ENCODE measurements at regions not wholly inside any gene's neighbourhood (a gene's known extent, or its start where the extent isn't known, plus 50 kb on each side); places are given as distances from the start of the nearest gene placed in this dataset.

- no peak overlapping the region for H2AFZ ChIP-seq
- H3K4me2 ChIP-seq = no peak overlapping the region
- H3K36me3 Mint-ChIP-seq (ENCODE audit: low read depth) = no peaks in the 10 kb centered on the region
- no peak for ATAC-seq
- no peaks in the 10 kb centered on the region for H3K36me3 ChIP-seq (ENCODE audit: insufficient read depth)
- no peak for DNase-seq (ENCODE audit: low spot score)
- no peaks in the 10 kb centered on the region for H4K20me1 ChIP-seq (replicated peaks; ENCODE audit: insufficient read depth)
- TF ChIP-seq ZNF331 (CRISPR knock-in tag; IDR thresholded peaks at IDR 0.05; ENCODE audit: low read depth) = no peak
- no peak for TF ChIP-seq CTCF (conservative IDR thresholded peaks at IDR 0.05; ENCODE audit: low read depth in 2 of 2)
- TF ChIP-seq JUNB (IDR thresholded peaks at IDR 0.05; ENCODE audit: unreplicated experiment) = no peak
- no peak for TF ChIP-seq POLR2AphosphoS5 (IDR thresholded peaks at IDR 0.05; ENCODE audit: low read depth)
- no peak for TF ChIP-seq EZH2 (IDR thresholded peaks at IDR 0.05; ENCODE audit: low read depth, unreplicated experiment)
- no peak for TF ChIP-seq CREB1 (CRISPR knock-in tag; IDR thresholded peaks at IDR 0.05; ENCODE audit: low read depth)
- no peak for TF ChIP-seq NANOG (IDR thresholded peaks at IDR 0.05; ENCODE audit: borderline replicate concordance)
- no peaks in the 10 kb centered on the region for H3K9me3 Mint-ChIP-seq
- no peaks in the 10 kb centered on the region for H3K79me2 ChIP-seq (replicated peaks; ENCODE audit: insufficient read depth)
- no peak overlapping the region for H3K27ac ChIP-seq (ENCODE audit: low read depth)
- no peaks in the 10 kb centered on the region for H3K27me3 ChIP-seq (ENCODE audit: insufficient read depth)
- H3K27ac Mint-ChIP-seq = no peak overlapping the region
- peaks cover 4% of the 10 kb centered on the region for H3K27me3 Mint-ChIP-seq (ENCODE audit: insufficient read depth, low read depth, poor library complexity)
- H3K4me1 ChIP-seq (ENCODE audit: insufficient read depth) = 0 out of 2 replicates have a peak, but pooled peaks cover 3% of the 10 kb centered on the region
- no peak overlapping the region for H3K4me3 ChIP-seq
- H3K4me1 Mint-ChIP-seq = peaks cover 14% of the 10 kb centered on the region
- H3F3A ChIP-seq (replicated peaks; ENCODE audit: low read depth) = no peaks in the 10 kb centered on the region
- H3K9me2 ChIP-seq (ENCODE audit: insufficient read depth) = 0 out of 2 replicates have a peak, but pooled peaks cover 6% of the 10 kb centered on the region
- no peak overlapping the region for H3K4me3 Mint-ChIP-seq
These were observed 172.9 kb upstream of the TOPAZ1 start for GRCh38 chr3:44068753-44069152.

- peaks cover 18% of the 10 kb centered on the region for H3K4me1 Mint-ChIP-seq
- Histone ChIP-seq H3K36me3 (ENCODE audit: insufficient read depth) (no peaks in the 10 kb centered on the region), H2AFZ (no peak overlapping the region), H3K4me2 (no peak overlapping the region), H4K20me1 (replicated peaks; ENCODE audit: insufficient read depth) (no peaks in the 10 kb centered on the region), H3K9me2 (ENCODE audit: insufficient read depth) (0 out of 2 replicates have a peak, but pooled peaks cover 6% of the 10 kb centered on the region), H3K27me3 (ENCODE audit: insufficient read depth) (no peaks in the 10 kb centered on the region), H3K27ac (ENCODE audit: low read depth) (no peak overlapping the region), H3K79me2 (replicated peaks; ENCODE audit: insufficient read depth) (no peaks in the 10 kb centered on the region), H3F3A (replicated peaks; ENCODE audit: low read depth) (no peaks in the 10 kb centered on the region), H3K4me1 (ENCODE audit: insufficient read depth) (0 out of 2 replicates have a peak, but pooled peaks cover 3% of the 10 kb centered on the region), H3K4me3 (no peak overlapping the region)
- ATAC-seq (no peak), DNase-seq (ENCODE audit: low spot score) (no peak)
- no peaks in the 10 kb centered on the region for H3K36me3 Mint-ChIP-seq (ENCODE audit: low read depth)
- H3K27me3 Mint-ChIP-seq (ENCODE audit: insufficient read depth, low read depth, poor library complexity) = peaks cover 4% of the 10 kb centered on the region
- no peaks in the 10 kb centered on the region for H3K9me3 Mint-ChIP-seq
- H3K27ac Mint-ChIP-seq = no peak overlapping the region
- H3K4me3 Mint-ChIP-seq = no peak overlapping the region
- TF ChIP-seq CREB1 (CRISPR knock-in tag; IDR thresholded peaks at IDR 0.05; ENCODE audit: low read depth) = no peak
- TF ChIP-seq ZNF114 (CRISPR knock-in tag; IDR thresholded peaks at IDR 0.05) = no peak
- no peak for TF ChIP-seq STAT1 (IDR thresholded peaks at IDR 0.05; ENCODE audit: unreplicated experiment)
- TF ChIP-seq ZNF331 (CRISPR knock-in tag; IDR thresholded peaks at IDR 0.05; ENCODE audit: low read depth) = no peak
- no peak for TF ChIP-seq REST (IDR thresholded peaks at IDR 0.05; ENCODE audit: unreplicated experiment)
- TF ChIP-seq EZH2phosphoT487 (IDR thresholded peaks at IDR 0.05; ENCODE audit: unreplicated experiment) = no peak
- TF ChIP-seq EZH2 (IDR thresholded peaks at IDR 0.05; ENCODE audit: low read depth, unreplicated experiment) = no peak
- no peak for TF ChIP-seq CTCF (conservative IDR thresholded peaks at IDR 0.05; ENCODE audit: low read depth in 2 of 2)
- TF ChIP-seq JUNB (IDR thresholded peaks at IDR 0.05; ENCODE audit: unreplicated experiment) = no peak
These were observed 172.4 kb upstream of the TOPAZ1 start for GRCh38 chr3:44069276-44069675.
